ENCODE measurements at regions not wholly inside any gene's neighbourhood (a gene's known extent, or its start where the extent isn't known, plus 50 kb on each side); places are given as distances from the start of the nearest gene placed in this dataset.

- no peak for DNase-seq
Observed at GRCh38 chr6:84461461-84461860, 234.0 kb upstream of the CEP162 start.

- no peak for DNase-seq
Observed at GRCh38 chr6:84460491-84460890, 233.0 kb upstream of the CEP162 start.

GRCh38 chr6:84459401-84459800 lies 232.0 kb upstream of the CEP162 start:
- no peak for DNase-seq

GRCh38 chr6:84458271-84458670 lies 230.8 kb upstream of the CEP162 start:
- DNase-seq, result no peak

- DNase-seq, result no peak
Observed at GRCh38 chr6:84457276-84457675, 229.8 kb upstream of the CEP162 start.

DNA sequence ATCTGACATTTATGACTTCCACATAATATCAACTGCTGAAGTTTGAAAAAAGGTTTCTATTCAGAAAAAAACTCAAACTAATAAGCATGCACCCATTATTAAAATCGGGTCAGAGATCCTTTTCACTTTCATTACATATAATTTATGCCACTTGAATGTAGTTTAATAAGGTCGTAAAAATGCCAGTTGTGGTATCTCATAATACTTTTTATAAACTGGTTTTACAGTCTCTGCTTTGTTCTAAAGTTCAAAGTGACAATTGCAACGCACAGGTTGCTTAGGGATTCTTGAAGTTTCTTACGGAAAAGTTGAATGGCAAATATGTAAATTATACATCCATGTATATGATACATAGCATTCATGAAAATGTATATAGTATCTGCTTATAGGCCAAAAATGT lies 229.4 kb upstream of the CEP162 start:
- DNase-seq, result no peak

DNA sequence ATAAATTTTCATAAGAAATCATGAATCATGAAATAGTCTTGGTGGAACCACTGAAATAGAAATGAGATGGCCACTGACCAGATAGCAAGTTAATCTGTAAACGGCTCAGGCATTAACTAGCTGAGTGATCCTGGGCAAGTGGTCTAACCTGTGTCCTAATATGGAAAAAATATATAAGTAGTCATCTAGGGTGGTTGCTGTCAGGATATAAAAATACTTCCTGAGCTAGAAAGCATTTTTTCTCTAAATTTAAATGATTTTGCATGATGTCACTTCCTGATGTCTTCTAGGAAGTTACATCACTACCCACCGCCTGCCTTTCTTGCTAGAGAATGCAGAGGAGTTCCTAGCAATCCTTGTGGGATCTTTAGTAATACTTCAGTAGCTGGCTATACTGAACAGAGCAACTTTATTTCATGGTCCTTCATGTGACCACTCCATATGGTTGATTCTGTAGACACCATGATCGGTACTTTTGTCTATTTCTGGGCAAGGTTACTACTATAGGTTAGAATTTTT lies 228.1 kb upstream of the CEP162 start:
- DNase-seq, result no peak

DNA sequence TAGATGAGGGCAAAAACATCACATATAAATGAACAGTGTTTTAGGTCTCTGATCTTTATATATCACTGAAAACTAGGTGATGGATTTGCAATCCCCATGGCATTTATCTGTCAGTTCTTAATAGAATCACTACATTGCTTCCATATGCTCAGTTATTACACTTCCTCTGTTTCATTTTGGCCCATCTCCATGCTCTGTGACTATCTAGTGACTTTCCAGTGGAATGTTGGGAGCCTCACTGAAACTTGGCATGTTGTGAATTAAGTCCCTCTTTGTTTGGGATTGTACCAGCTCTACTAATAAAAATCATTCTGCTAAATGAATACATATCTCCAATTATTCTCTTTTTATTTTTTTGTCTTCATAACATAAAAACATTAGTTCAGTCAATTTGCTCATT lies 226.1 kb upstream of the CEP162 start:
- no peak for DNase-seq

- DNase-seq, result no peak
Observed at GRCh38 chr6:84450018-84450417, 222.6 kb upstream of the CEP162 start.

DNA sequence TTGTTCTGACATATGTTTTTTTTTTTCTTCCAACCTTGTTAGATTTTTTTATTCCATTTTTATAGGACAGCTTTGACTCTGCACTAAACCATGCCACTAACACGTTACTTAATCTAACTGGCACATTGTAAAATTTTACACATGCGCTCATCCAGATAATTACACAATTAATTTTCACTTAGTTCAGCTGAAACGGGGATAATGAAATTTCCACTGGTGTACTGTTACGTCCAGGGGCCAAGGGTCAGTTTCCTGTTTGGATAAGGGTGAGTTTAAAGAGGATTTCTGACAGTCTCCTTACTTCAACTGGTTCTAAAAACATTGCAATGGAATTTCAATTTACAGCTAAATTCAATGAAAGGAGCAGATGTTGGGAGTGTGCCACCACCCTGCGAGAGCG lies 221.8 kb upstream of the CEP162 start:
- no peak for DNase-seq

- DNase-seq, result no peak
Observed at GRCh38 chr6:84448331-84448730, 220.9 kb upstream of the CEP162 start.

DNA sequence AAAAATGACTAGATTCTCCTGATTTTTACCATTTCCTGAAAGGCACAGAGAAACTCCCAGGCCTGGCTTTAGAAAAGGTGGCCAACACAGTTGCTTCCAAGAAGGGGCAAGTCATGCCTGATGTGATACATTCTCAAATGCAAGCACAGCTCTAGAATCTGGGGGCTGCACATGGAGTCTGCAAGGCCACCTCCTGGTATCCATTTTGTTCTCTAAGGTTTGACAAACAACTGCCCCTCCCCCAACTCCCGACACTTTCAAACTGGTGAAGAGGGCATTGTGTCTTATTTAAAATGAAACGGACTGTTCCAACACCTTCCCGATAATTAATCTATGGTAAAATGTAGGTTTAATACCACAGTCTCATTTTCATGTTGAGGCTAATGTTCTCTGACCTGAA lies 220.2 kb upstream of the CEP162 start:
- DNase-seq, result no peak

- DNase-seq, result no peak
Observed at GRCh38 chr6:84445068-84445467, 217.6 kb upstream of the CEP162 start.

DNA sequence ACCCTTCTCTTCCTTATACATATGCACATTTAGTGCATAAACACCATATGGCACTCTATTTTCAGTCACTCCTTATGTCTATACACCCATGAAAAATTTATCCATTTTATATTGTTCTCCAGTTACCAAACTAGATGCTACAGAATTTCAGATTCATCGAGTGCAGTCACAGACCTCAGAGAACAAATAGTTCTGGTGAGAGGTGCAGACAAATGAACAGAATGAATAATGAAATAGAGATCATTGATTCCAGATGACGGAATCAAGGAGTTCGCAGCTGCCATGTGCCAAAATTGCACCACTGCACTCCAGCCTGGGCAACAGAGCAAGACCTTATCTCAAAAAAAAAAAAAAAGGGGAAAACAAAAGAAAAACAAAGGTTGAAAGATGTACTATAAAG lies 214.8 kb upstream of the CEP162 start:
- DNase-seq, result no peak

GRCh38 chr6:84441456-84441855 lies 214.0 kb upstream of the CEP162 start:
- no peak for DNase-seq

- DNase-seq, result no peak
Observed at GRCh38 chr6:84434550-84434949, 207.1 kb upstream of the CEP162 start.

- DNase-seq, result no peak
Observed at GRCh38 chr6:84432619-84433018, 205.2 kb upstream of the CEP162 start.

DNA sequence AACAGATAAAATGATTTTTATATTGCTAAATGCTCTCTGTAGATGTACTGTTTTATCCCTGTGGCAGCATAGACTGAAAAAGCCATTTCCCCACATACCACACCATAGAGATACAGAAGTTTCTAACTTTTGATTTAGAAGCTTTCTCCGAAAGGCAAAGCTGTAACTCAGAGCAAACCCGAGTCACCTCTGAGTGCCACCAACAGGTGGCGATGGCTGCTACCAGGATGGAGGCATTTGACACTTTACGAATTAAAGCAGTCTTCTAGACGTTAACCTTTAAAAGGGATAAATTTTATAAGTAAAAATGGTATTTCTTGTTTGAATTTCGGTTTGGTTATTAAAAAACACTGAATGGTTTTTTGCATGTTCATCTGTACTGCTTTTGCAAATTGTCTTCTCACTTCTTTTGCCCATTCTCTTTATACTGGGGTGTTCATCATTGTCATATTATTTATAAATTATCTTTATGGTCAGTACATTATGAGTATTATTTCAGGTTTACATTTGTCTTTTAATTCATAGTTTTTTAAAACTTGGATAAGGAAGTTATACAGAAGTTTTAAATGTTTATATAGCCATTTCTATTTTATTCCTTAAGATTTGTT lies 201.0 kb upstream of the CEP162 start:
- no peak for DNase-seq

GRCh38 chr6:84425971-84426705 lies 198.7 kb upstream of the CEP162 start:
- no peak for DNase-seq

GRCh38 chr6:84424956-84425355 lies 197.5 kb upstream of the CEP162 start:
- DNase-seq, result no peak

DNA sequence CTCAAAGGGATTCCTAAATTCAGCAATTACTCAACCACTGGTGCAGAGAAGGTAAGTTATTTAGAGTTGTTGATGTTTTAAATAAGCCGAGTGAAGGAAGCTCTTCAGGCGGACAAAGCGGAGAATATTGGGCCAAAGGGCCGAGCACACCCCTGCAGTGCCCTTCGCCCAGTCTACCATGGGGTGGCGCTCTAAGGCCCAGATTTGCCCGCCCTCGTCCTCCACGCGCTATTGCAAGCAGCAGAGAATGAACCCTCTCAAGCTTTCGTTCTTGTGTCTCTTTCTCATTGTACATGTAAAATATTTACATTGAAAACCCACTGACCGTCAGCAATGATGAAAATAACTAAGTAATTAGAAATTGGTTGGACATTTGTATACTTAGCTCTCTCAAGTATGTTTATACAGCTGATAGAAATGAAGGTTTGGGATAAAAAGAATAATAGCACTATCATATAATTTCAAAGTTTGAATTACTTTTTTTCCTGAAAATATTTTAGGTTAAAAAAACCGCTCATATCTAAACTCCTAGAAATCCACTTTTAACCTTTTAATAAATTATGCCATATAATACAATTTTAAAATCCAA lies 195.0 kb upstream of the CEP162 start:
- peak; percentile 52 for DNase-seq

DNA sequence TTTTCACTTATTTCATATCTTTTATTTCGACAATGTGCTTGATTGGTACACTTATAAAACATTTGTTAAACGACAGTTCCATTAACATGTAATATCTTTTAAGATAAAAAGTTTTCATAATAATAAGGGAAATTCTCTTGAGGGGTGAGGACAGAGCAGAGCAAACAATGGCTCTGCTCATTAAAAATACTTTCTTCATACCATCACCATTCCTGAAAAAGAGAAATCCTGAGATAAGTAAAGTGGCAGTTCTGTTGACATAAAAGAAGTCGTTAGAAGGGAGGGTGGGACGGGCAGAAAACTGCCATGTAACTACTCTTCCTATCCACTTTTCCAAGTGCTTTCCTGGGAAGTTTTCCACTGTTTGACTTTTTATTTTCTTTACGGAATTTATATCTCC lies 193.6 kb upstream of the CEP162 start:
- no peak for DNase-seq

DNA sequence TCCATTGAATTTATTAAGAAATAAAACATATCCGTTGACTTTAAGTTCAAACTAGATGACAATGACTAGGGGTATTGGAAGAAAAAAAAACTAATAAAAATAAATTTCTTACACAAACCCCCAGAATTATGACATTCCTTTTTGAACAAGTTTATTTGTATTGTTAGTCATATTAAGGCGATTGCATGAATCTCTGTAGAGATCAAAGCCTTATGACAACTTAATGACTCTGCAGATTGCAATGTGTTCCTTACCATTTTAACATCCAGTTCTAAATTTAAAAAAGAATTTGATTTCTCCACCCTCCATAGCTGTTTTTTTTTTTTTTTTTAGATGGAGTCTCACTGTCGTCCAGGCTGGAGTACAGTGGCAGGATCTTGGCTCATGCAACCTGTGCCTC lies 189.8 kb upstream of the CEP162 start:
- no peak for DNase-seq

Measured in right kidney (tissue), 1 donor.